Progenitor cell of endocrine pancreas (in vitro differentiated cells): ENCODE measurements at regions not wholly inside any gene's neighbourhood (a gene's known extent, or its start where the extent isn't known, plus 50 kb on each side); places are given as distances from the start of the nearest gene placed in this dataset.

ENCODE experiments used
- DNase-seq: peaks from one replicate; pipeline ENCODE4 v3.0.0; 2021; ENCODE audit warnings: low spot score; ENCODE audit not compliant: unreplicated experiment
- H3K27ac Mint-ChIP-seq: 2 replicates; pipeline ENCODE4 v1.8.0; 2021; ENCODE audit warnings: mild to moderate bottlenecking, moderate library complexity, mixed read lengths
- H3K27me3 Mint-ChIP-seq: 2 replicates; pipeline ENCODE4 v1.8.0; 2021; ENCODE audit warnings: mixed read lengths
- H3K36me3 Mint-ChIP-seq: 2 replicates; pipeline ENCODE4 v1.8.0; 2022; ENCODE audit warnings: mixed read lengths; ENCODE audit not compliant: insufficient read depth
- H3K4me1 Mint-ChIP-seq: 2 replicates; pipeline ENCODE4 v1.8.0; 2021; ENCODE audit warnings: low read depth, mixed read lengths
- H3K4me3 Mint-ChIP-seq: 2 replicates; pipeline ENCODE4 v1.8.0; 2021; ENCODE audit warnings: low read depth, mild to moderate bottlenecking, moderate library complexity, mixed read lengths
- H3K9me3 Mint-ChIP-seq: 2 replicates; pipeline ENCODE4 v1.8.0; 2021; ENCODE audit warnings: low read depth, mixed read lengths
- TF ChIP-seq, protein P1 (sequence below): fragments of 200-600 bp; sonication (generic); IDR thresholded peaks from one replicate; pipeline ENCODE4 v1.5.0; 2021; ENCODE audit warnings: antibody characterized with exemption, mild to moderate bottlenecking; ENCODE audit not compliant: unreplicated experiment

DNA sequence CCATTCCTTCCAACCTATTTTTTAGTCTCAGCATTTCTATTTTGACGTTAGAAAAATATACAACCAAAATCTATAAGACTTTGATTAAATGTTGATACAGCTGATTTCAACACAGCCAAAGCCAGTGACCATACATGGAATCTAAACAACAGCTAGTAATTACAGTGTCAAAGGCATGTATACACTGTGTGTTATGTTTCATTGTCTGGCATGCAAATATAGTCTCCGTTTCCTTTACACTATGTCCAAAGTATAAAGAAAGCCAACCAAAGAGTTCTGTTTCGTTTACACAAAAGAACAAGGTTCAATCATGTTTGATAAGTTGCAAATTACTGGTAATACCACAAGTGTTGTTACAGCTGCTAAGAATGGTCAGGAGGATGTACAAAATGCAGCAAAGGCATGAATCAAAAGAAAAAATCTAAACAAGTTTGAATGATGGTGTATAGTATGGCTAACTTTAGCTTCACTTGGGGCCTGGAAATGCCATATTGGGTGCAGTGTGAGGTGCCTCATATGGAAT lies 268.3 kb upstream of the FERD3L start:
- DNase-seq, result no peak
- Mint-ChIP-seq H3K4me1 (peaks cover 9% of the 10 kb centered on the region), H3K27me3 (no peaks in the 10 kb centered on the region), H3K36me3 (no peaks in the 10 kb centered on the region), H3K9me3 (no peaks in the 10 kb centered on the region), H3K4me3 (no peak overlapping the region), H3K27ac (peak overlapping the region; percentile 22)
- TF ChIP-seq, protein P1, sequence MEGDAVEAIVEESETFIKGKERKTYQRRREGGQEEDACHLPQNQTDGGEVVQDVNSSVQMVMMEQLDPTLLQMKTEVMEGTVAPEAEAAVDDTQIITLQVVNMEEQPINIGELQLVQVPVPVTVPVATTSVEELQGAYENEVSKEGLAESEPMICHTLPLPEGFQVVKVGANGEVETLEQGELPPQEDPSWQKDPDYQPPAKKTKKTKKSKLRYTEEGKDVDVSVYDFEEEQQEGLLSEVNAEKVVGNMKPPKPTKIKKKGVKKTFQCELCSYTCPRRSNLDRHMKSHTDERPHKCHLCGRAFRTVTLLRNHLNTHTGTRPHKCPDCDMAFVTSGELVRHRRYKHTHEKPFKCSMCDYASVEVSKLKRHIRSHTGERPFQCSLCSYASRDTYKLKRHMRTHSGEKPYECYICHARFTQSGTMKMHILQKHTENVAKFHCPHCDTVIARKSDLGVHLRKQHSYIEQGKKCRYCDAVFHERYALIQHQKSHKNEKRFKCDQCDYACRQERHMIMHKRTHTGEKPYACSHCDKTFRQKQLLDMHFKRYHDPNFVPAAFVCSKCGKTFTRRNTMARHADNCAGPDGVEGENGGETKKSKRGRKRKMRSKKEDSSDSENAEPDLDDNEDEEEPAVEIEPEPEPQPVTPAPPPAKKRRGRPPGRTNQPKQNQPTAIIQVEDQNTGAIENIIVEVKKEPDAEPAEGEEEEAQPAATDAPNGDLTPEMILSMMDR, result no peak

DNA sequence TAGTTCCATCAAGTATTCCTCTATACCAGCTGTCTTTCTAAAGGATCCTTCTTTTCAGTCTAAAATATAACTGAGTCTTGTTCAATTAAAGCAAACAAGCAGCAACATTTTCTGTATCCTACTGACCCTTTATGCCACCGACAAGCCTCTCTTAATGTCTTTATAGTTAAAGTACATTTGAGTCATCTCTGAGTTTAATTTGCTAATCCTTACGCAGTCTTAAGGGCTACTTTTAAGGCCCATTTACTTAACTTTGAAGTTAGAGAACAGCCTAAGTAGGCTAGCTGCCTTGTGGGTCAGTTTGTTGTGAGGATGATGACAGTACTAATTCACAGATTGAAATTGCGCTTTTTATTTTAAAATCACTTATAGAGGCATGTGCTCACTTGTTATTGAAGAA lies 265.5 kb upstream of the FERD3L start:
- Mint-ChIP-seq H3K4me3 (no peak overlapping the region), H3K4me1 (peaks cover 7% of the 10 kb centered on the region), H3K36me3 (no peaks in the 10 kb centered on the region), H3K27me3 (no peaks in the 10 kb centered on the region), H3K9me3 (no peaks in the 10 kb centered on the region), H3K27ac (no peak overlapping the region)
- TF ChIP-seq, protein P1, result no peak
- no peak for DNase-seq

DNA sequence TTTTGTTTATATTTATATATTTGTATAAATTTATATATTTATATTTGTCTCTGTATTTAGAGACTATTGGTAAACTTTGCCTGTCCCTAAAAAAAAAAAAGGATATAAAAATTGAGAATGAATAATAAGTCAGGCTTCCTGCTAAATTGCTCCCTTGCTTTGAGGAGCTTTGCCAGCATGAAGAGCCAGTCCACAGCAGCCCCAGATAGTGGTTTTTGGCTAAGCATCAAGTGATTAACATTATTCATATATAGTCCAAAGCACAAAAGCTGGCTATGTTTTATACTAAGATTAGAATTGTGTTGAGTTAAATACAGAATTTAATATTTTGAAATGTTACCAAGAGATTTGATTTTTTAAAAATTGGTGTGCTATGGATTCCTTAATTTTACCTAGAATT lies 264.9 kb upstream of the FERD3L start:
- peaks cover 7% of the 10 kb centered on the region for H3K4me1 Mint-ChIP-seq
- H3K9me3 Mint-ChIP-seq, result no peaks in the 10 kb centered on the region
- no peaks in the 10 kb centered on the region for H3K36me3 Mint-ChIP-seq
- H3K27me3 Mint-ChIP-seq, result no peaks in the 10 kb centered on the region
- no peak overlapping the region for H3K4me3 Mint-ChIP-seq
- no peak overlapping the region for H3K27ac Mint-ChIP-seq
- TF ChIP-seq, protein P1, result no peak
- DNase-seq, result no peak

DNA sequence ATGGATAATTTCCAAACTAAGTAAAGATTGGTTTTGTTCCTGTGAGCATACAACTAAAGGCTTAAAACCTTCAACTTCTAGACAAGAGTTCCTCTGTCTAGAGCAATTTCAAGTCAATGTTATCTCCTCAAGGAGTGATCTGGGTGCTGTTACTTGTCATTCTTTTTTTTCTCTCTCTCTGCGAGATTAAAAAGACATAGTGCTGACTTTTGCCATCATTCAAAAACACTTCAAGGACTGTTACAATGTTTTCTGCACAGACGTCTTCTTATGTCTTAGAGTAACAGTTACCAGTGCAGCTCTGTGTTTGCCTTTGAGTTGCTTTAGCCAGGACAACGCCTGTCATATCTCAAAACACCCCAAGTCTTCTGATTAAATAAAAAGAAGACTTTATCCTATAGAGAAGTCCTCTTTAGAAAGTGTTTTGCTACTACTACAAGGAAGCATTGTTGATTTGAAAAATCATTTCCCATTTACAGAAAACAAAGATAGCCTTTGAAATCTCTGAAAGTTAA lies 263.5 kb upstream of the FERD3L start:
- TF ChIP-seq, protein P1, result no peak
- Mint-ChIP-seq H3K27ac (no peak overlapping the region), H3K9me3 (no peaks in the 10 kb centered on the region), H3K4me1 (peaks cover 7% of the 10 kb centered on the region), H3K4me3 (no peak overlapping the region), H3K27me3 (no peaks in the 10 kb centered on the region), H3K36me3 (no peaks in the 10 kb centered on the region)
- no peak for DNase-seq

DNA sequence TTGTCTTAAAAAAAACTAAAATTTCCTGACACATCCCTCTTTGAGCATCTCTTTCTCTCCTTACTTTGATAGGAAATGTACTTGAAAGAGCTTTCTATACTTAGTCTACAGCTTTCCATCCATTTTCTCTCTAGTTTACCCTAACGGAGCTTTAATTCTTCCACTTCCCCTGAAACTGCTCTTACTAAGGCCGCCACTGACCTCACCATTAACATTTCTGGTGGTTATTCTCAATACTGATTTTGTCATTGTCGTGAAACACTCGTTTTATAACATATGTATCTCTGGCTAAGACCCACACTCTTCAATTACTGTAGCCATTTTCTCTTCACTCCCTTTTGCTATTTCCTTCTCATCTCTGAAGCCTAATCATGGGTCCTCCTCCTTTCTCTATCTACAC lies 262.0 kb upstream of the FERD3L start:
- H3K36me3 Mint-ChIP-seq, result no peaks in the 10 kb centered on the region
- peaks cover 2% of the 10 kb centered on the region for H3K4me1 Mint-ChIP-seq
- H3K27me3 Mint-ChIP-seq, result no peaks in the 10 kb centered on the region
- no peak overlapping the region for H3K4me3 Mint-ChIP-seq
- no peak overlapping the region for H3K27ac Mint-ChIP-seq
- TF ChIP-seq, protein P1, result no peak
- H3K9me3 Mint-ChIP-seq, result no peaks in the 10 kb centered on the region
- DNase-seq, result no peak
